T-helper 2 cell treated with Interferon-gamma antibody and Interleukin-4, amounts not matched to agents 5 μg/mL and 100 μg/mL, for 36 hours (primary cell): ENCODE measurements at regions not wholly inside any gene's neighbourhood (a gene's known extent, or its start where the extent isn't known, plus 50 kb on each side); places are given as distances from the start of the nearest gene placed in this dataset.
"Not testable (repeated sequence)": the region's sequence is repeated elsewhere in the genome, so short reads cannot be mapped to it uniquely, and the experiment has no call there.

Experiments
- DNase-seq: peaks from one replicate; pipeline ENCODE4 v3.0.0; 2021; ENCODE audit warnings: low spot score
- H3K27ac Mint-ChIP-seq: one replicate; pipeline ENCODE4 v1.8.0; 2021; ENCODE audit warnings: mild to moderate bottlenecking, mixed read lengths
- H3K27me3 Mint-ChIP-seq: one replicate; pipeline ENCODE4 v1.8.0; 2021; ENCODE audit warnings: low read depth, mixed read lengths
- H3K36me3 Mint-ChIP-seq: one replicate; pipeline ENCODE4 v1.8.0; 2021; ENCODE audit warnings: low read depth, mixed read lengths
- H3K4me1 Mint-ChIP-seq: one replicate; pipeline ENCODE4 v1.8.0; 2021; ENCODE audit warnings: low read depth, mixed read lengths
- H3K4me3 Mint-ChIP-seq: one replicate; pipeline ENCODE4 v1.8.0; 2022; ENCODE audit warnings: mild to moderate bottlenecking, moderate library complexity, mixed read lengths
- H3K9me3 Mint-ChIP-seq: one replicate; pipeline ENCODE4 v1.8.0; 2021; ENCODE audit warnings: mixed read lengths

GRCh38 chr14:85016496-85016895, 513.4 kb upstream of the FLRT2 start:
- DNase-seq, result no peak
- Mint-ChIP-seq H3K4me3 (no peak overlapping the region), H3K36me3 (no peaks in the 10 kb centered on the region), H3K27me3 (no peaks in the 10 kb centered on the region), H3K4me1 (no peaks in the 10 kb centered on the region), H3K27ac (no peak overlapping the region), H3K9me3 (peaks cover 23% of the 10 kb centered on the region)

GRCh38 chr14:85023866-85024265, 506.1 kb upstream of the FLRT2 start:
- not testable (repeated sequence) for H3K36me3 Mint-ChIP-seq
- peaks cover 17% of the 10 kb centered on the region for H3K9me3 Mint-ChIP-seq

DNA sequence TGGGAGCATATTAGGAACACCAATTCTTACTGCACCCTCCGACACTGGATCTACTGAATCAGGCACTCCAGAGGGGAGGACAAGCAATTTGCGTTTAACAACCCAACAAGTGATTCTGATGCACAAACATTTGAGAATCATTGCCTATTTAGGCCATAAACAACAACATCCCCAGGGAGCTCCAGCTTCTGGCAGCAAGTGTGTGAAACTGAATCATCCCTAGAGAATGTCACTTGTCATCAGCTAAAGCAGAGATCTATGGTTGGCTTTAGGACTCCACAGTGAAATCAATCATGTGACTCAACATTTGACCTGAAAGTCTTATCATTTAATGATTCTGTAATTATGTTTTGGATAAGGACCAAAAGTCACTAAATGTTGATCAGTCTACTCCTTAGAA, 505.0 kb upstream of the FLRT2 start:
- Mint-ChIP-seq H3K27me3 (no peaks in the 10 kb centered on the region), H3K9me3 (peaks cover 17% of the 10 kb centered on the region), H3K36me3 (no peaks in the 10 kb centered on the region), H3K27ac (no peak overlapping the region), H3K4me3 (no peak overlapping the region), H3K4me1 (no peaks in the 10 kb centered on the region)
- DNase-seq, result no peak

More at GRCh38 chr14:85023866-85024265, 506.1 kb upstream of the FLRT2 start:
- DNase-seq, H3K27ac Mint-ChIP-seq, H3K4me1 Mint-ChIP-seq, H3K27me3 Mint-ChIP-seq, H3K4me3 Mint-ChIP-seq: not testable (repeated sequence)

DNA sequence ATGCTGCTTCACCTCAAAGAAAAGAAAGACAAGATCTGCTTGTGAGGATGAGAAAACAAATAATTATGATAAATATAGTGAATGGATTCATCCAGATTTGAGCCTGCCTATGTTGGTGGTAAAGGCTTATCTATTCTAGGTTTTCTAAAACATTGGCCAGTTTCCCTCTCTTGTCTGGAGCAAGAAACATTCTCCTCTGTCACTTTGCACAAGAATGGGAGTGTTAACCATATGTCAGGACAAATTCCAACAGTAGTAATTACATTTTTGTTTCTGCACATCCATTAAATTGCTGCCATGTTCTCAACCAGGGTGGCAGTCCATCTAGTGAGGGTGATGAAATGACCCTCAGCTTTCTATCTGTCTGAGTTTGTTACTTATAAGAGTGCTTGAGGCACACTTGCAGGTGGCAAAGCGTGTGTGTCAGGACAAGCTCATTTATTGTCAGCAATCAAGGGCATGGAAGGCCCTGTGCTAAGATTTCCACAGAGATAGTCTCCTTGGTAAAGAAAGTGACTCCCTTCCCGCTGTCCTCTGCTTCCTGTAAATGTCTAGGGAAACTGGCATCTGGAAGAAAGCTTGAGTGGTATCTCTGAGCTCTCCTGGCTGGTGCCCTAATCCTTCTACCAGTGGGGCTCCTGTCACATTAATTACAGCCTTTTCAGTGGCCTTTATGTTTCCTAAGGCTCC, 502.1 kb upstream of the FLRT2 start:
- H3K9me3 Mint-ChIP-seq, result peaks cover 12% of the 10 kb centered on the region
- no peak for DNase-seq
- H3K36me3 Mint-ChIP-seq, result no peaks in the 10 kb centered on the region
- H3K27me3 Mint-ChIP-seq, result no peaks in the 10 kb centered on the region
- no peak overlapping the region for H3K4me3 Mint-ChIP-seq
- no peak overlapping the region for H3K27ac Mint-ChIP-seq
- H3K4me1 Mint-ChIP-seq, result no peaks in the 10 kb centered on the region

DNA sequence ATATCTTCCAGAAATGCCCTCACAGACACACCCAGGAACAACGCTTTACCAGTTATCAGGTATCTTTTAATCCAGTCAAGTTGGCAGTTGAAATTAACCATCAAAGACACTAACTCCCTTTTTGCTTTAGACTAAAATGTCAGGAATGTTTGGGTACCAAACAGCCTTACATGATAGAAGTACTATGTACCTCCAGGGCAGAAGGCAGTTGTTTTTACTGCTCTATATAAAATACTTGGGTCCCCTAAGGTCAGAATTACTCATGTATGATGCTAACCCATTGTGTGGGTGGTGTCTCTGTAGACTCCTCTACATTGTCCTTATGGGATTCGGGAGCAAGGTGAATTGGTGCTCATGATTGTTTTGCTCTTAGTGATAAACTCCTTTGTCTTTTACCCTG, 492.5 kb upstream of the FLRT2 start:
- no peak for DNase-seq
- peaks cover 28% of the 10 kb centered on the region for H3K9me3 Mint-ChIP-seq
- H3K4me3 Mint-ChIP-seq, result no peak overlapping the region
- H3K27me3 Mint-ChIP-seq, result no peaks in the 10 kb centered on the region
- H3K27ac Mint-ChIP-seq, result no peak overlapping the region
- H3K4me1 Mint-ChIP-seq, result no peaks in the 10 kb centered on the region
- H3K36me3 Mint-ChIP-seq, result no peaks in the 10 kb centered on the region

- Mint-ChIP-seq H3K9me3 (peaks cover 31% of the 10 kb centered on the region), H3K36me3 (no peaks in the 10 kb centered on the region)
- no peak for DNase-seq
Observed at GRCh38 chr14:85038526-85039352, 491.2 kb upstream of the FLRT2 start.

GRCh38 chr14:85039353-85039626, 490.7 kb upstream of the FLRT2 start:
- Mint-ChIP-seq H3K27me3 (no peaks in the 10 kb centered on the region), H3K9me3 (peaks cover 36% of the 10 kb centered on the region), H3K4me1 (no peaks in the 10 kb centered on the region), H3K4me3 (no peak overlapping the region), H3K36me3 (no peaks in the 10 kb centered on the region), H3K27ac (no peak overlapping the region)
- no peak for DNase-seq

More at GRCh38 chr14:85038526-85039352, 491.2 kb upstream of the FLRT2 start:
- no peak overlapping the region for H3K27ac Mint-ChIP-seq
- no peaks in the 10 kb centered on the region for H3K4me1 Mint-ChIP-seq
- H3K27me3 Mint-ChIP-seq, result no peaks in the 10 kb centered on the region
- H3K4me3 Mint-ChIP-seq, result no peak overlapping the region

DNA sequence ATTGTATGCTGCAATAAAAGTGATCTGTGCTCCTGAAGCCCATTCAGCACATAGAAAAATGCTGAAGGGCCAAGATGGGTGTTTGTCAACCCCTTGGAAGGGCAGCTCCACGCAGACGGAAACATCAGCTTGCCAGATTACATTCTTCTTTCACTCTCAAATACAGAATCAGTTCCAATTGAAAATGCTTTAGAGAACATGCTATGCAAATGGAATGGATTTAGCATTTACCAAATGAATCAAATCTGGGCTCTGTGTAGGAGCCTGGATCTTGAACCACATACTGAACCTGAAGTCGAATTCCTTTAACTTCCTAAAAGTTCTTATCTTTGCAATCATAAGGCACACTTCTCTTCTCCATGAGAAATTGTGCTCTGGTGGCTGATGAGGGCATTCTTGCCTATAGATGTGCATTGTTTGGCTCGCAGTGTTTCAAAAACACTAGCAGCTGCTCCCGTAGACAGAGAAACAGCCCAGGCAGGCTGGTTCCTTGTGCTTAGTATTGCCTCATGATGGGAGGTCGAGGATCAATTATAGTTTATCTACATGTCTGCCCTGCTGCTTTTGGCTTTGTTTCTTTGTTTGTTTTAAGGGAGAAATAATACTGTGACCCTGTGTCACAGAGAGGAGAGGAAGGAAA, 489.8 kb upstream of the FLRT2 start:
- Mint-ChIP-seq H3K27me3 (no peaks in the 10 kb centered on the region), H3K4me3 (no peak overlapping the region), H3K36me3 (no peaks in the 10 kb centered on the region), H3K27ac (no peak overlapping the region), H3K4me1 (no peaks in the 10 kb centered on the region), H3K9me3 (peaks cover 38% of the 10 kb centered on the region)
- no peak for DNase-seq

DNA sequence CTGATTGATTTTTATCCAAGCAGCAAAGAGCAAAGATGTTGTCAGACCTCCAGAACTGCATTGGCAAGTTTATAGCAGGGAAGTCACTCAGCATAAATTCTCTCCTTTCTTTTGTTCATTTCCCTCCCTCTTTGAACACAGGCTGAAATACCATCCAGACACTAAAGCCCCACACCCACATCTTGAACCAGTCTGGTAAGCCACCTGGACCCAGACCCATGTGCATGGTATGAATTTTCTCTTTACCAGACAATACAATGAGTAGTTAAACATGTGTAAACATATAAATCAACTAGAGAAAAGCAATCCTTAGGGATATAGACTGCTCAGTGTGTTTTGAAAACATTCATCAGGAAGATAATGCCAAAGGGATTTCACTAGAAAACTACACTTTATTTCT, 488.3 kb upstream of the FLRT2 start:
- Mint-ChIP-seq H3K36me3 (no peaks in the 10 kb centered on the region), H3K4me1 (no peaks in the 10 kb centered on the region), H3K9me3 (peaks cover 43% of the 10 kb centered on the region), H3K27me3 (no peaks in the 10 kb centered on the region), H3K27ac (no peak overlapping the region), H3K4me3 (no peak overlapping the region)
- no peak for DNase-seq

- Mint-ChIP-seq H3K27me3 (no peaks in the 10 kb centered on the region), H3K4me1 (no peaks in the 10 kb centered on the region), H3K36me3 (no peaks in the 10 kb centered on the region)
Observed at GRCh38 chr14:85042301-85042700, 487.6 kb upstream of the FLRT2 start.

DNA sequence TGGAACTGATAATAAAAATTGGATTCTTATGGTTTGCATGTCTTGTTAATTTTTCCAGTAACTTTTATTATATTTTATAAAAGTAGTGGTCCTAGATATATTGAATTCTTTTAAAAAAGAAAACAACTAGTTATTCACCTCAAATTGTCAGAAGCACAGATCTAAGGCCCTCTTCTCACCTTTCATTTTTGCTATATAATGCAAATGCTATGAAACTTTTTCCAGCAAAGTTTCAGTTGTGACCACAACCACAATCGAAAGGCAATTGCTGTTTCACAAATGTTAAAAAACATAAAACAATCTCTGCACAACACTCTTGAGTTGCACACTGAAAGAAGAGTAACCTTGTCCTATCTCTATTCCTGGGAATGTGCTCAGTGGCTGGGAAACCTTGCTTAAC, 479.8 kb upstream of the FLRT2 start:
- Mint-ChIP-seq H3K27ac (no peak overlapping the region), H3K9me3 (peaks cover 40% of the 10 kb centered on the region), H3K27me3 (no peaks in the 10 kb centered on the region), H3K4me3 (no peak overlapping the region), H3K4me1 (no peaks in the 10 kb centered on the region), H3K36me3 (no peaks in the 10 kb centered on the region)
- DNase-seq, result no peak

More at GRCh38 chr14:85042301-85042700, 487.6 kb upstream of the FLRT2 start:
- DNase-seq, result no peak
- Mint-ChIP-seq H3K4me3 (no peak overlapping the region), H3K9me3 (peaks cover 42% of the 10 kb centered on the region), H3K27ac (no peak overlapping the region)

DNA sequence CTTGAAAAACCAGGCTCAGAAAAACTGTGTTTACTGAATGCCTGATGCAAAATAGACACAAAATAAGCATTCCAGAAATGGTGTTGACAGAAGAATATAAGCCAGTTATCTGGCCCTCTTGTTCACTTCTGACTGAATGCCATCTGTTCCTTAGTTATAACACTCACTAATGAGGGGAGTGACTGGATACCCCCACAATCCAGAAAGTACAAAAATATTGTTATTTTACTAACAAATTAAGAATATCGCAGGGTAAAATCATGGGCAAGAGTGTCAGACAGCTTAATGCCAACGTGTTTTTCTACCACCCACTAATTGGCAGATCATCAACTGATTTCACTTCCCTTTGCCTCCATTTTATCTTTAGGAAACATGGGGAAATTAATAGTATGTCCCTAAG, 477.3 kb upstream of the FLRT2 start:
- Mint-ChIP-seq H3K27me3 (no peaks in the 10 kb centered on the region), H3K4me1 (no peaks in the 10 kb centered on the region), H3K4me3 (no peak overlapping the region), H3K27ac (no peak overlapping the region), H3K36me3 (no peaks in the 10 kb centered on the region), H3K9me3 (peaks cover 43% of the 10 kb centered on the region)
- no peak for DNase-seq

GRCh38 chr14:85054178-85054577, 475.8 kb upstream of the FLRT2 start:
- Mint-ChIP-seq H3K27me3 (no peaks in the 10 kb centered on the region), H3K27ac (no peak overlapping the region), H3K4me1 (no peaks in the 10 kb centered on the region), H3K36me3 (no peaks in the 10 kb centered on the region), H3K4me3 (no peak overlapping the region), H3K9me3 (peaks cover 43% of the 10 kb centered on the region)
- DNase-seq, result no peak

DNA sequence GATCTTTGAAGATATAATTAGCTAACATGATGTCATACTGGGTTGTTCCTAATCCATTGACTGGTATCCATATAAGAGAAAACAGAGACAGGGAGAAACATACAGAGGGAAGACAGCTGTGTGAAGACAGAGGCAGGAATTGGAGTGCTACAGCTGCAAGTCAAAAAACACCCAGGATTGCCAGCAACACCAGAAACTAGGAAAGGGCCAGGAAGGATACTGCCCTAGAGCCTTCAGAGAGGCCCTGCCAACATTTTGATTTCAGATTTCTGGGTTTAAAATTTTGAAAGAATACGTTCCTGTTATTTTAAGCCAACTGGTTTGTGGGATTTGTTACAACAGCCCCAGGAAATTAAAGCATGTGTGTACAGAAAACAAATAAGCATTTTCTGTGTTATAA, 473.7 kb upstream of the FLRT2 start:
- H3K4me3 Mint-ChIP-seq, result no peak overlapping the region
- no peak overlapping the region for H3K27ac Mint-ChIP-seq
- no peaks in the 10 kb centered on the region for H3K4me1 Mint-ChIP-seq
- no peak for DNase-seq
- no peaks in the 10 kb centered on the region for H3K36me3 Mint-ChIP-seq
- no peaks in the 10 kb centered on the region for H3K27me3 Mint-ChIP-seq
- peaks cover 54% of the 10 kb centered on the region for H3K9me3 Mint-ChIP-seq
